PC-3 (cell line): ENCODE measurements at regions not wholly inside any gene's neighbourhood (a gene's known extent, or its start where the extent isn't known, plus 50 kb on each side); places are given as distances from the start of the nearest gene placed in this dataset.

Source experiments
- ATAC-seq: fragments of 200-7000 bp; cut with Tn5 transposase; 2 replicates; pipeline ENCODE4 v1.9.1; 2020; ENCODE audit warnings: mild to moderate bottlenecking, moderate library complexity
- BruUV-seq: library from RNA; stranded (reverse); fragments of 400-500 nt; replicated peaks from 2 replicates; lab custom pipeline; 2021; lab: Mats Ljungman, UMichigan
- CTCF ChIA-PET: fragments of 300-600 bp; sonication (Branson Sonifier 250); formaldehyde crosslinking; loops from one replicate; lab custom pipeline; 2022; ENCODE audit warnings: antibody characterized with exemption; lab: Charles Lee
- POLR2A ChIA-PET: fragments of 300-600 bp; sonication (Branson Sonifier 250); formaldehyde crosslinking; loops from one replicate; lab custom pipeline; 2022; ENCODE audit warnings: antibody characterized with exemption; ENCODE audit not compliant: unreplicated experiment; lab: Charles Lee
- DNase-seq: peaks from one replicate; pipeline ENCODE4 v3.0.0-alpha.2; 2015
- H2AFZ ChIP-seq: fragments of 300-600 bp; sonication (generic); 2 replicates; pipeline ENCODE4 v1.6.0; 2016; ENCODE audit warnings: antibody characterized with exemption, low read length
- H3F3A ChIP-seq: fragments of 300-600 bp; sonication (generic); one replicate; pipeline ENCODE4 v1.6.0; 2017; ENCODE audit warnings: antibody characterized with exemption, low read length, control low read depth, mild to moderate bottlenecking; ENCODE audit not compliant: unreplicated experiment
- H3K27ac ChIP-seq: fragments of 300-600 bp; sonication (generic); 2 replicates; pipeline ENCODE4 v1.5.1; 2016; ENCODE audit warnings: mild to moderate bottlenecking, low read length
- H3K27me3 ChIP-seq: fragments of 300-600 bp; sonication (generic); 2 replicates; pipeline ENCODE4 v1.6.1; 2016; ENCODE audit warnings: low read length, mixed read lengths
- H3K36me3 ChIP-seq: fragments of 300-600 bp; sonication (generic); 2 replicates; pipeline ENCODE4 v1.6.1; 2016; ENCODE audit warnings: low read depth, mixed run types, low read length, mixed read lengths
- H3K4me1 ChIP-seq: fragments of 300-600 bp; sonication (generic); 2 replicates; pipeline ENCODE4 v1.5.1; 2016; ENCODE audit warnings: low read length; ENCODE audit not compliant: insufficient read depth
- H3K4me2 ChIP-seq: fragments of 300-600 bp; sonication (generic); 2 replicates; pipeline ENCODE4 v1.6.0; 2016; ENCODE audit warnings: low read length
- H3K4me3 ChIP-seq: fragments of 300-600 bp; sonication (generic); 2 replicates; pipeline ENCODE4 v1.5.1; 2016; ENCODE audit warnings: mild to moderate bottlenecking, low read length, mixed read lengths
- H3K79me2 ChIP-seq: fragments of 300-600 bp; sonication (generic); 2 replicates; pipeline ENCODE4 v1.6.1; 2017; ENCODE audit warnings: low read length, mixed read lengths
- H3K9ac ChIP-seq: fragments of 300-600 bp; sonication (generic); 2 replicates; pipeline ENCODE4 v1.6.0; 2016; ENCODE audit warnings: mild to moderate bottlenecking, low read length
- H3K9me2 ChIP-seq: fragments of 300-600 bp; sonication (generic); replicated peaks from 2 replicates; pipeline ENCODE4 v1.6.1; 2016; ENCODE audit warnings: mixed run types, low read length, mixed read lengths
- H3K9me3 ChIP-seq: fragments of 300-600 bp; sonication (generic); 2 replicates; pipeline ENCODE4 v1.6.1; 2016; ENCODE audit warnings: low read length, mixed read lengths
- H4K20me1 ChIP-seq: fragments of 300-600 bp; sonication (generic); 2 replicates; pipeline ENCODE4 v1.6.1; 2016; ENCODE audit warnings: low read length, mixed read lengths
- EZH2 ChIP-seq: fragments of 300-600 bp; sonication (generic); IDR thresholded peaks from one replicate; pipeline ENCODE4 v1.6.1; 2017; ENCODE audit warnings: antibody characterized with exemption, mild to moderate bottlenecking, low read length; ENCODE audit not compliant: unreplicated experiment
- EZH2phosphoT487 ChIP-seq: fragments of 300-600 bp; sonication (generic); IDR thresholded peaks from 2 replicates; pipeline ENCODE4 v1.6.1; 2018; ENCODE audit warnings: mild to moderate bottlenecking, antibody characterized with exemption, low read length, borderline replicate concordance
- intact Hi-C: fragments of 100-400 bp; cut with micrococcal nuclease; formaldehyde crosslinking; loops from 2 replicates; pipeline ENCODE4 v1.9.0; 2023
- TF ChIP-seq, protein P1 (sequence below): fragments of 300-600 bp; sonication (generic); conservative IDR thresholded peaks from 2 replicates; pipeline ENCODE4 v1.5.1; 2017; ENCODE audit warnings: antibody characterized with exemption, low read depth, mild to moderate bottlenecking, low read length

GRCh38 chr7:86943447-86943846, 116.0 kb downstream of the ELAPOR2 start:
- TF ChIP-seq EZH2 (no peak), EZH2phosphoT487 (no peak)
- TF ChIP-seq, protein P1, sequence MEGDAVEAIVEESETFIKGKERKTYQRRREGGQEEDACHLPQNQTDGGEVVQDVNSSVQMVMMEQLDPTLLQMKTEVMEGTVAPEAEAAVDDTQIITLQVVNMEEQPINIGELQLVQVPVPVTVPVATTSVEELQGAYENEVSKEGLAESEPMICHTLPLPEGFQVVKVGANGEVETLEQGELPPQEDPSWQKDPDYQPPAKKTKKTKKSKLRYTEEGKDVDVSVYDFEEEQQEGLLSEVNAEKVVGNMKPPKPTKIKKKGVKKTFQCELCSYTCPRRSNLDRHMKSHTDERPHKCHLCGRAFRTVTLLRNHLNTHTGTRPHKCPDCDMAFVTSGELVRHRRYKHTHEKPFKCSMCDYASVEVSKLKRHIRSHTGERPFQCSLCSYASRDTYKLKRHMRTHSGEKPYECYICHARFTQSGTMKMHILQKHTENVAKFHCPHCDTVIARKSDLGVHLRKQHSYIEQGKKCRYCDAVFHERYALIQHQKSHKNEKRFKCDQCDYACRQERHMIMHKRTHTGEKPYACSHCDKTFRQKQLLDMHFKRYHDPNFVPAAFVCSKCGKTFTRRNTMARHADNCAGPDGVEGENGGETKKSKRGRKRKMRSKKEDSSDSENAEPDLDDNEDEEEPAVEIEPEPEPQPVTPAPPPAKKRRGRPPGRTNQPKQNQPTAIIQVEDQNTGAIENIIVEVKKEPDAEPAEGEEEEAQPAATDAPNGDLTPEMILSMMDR, result no peak
- H3K9me3 ChIP-seq, result no peaks in the 10 kb centered on the region
- no TSS peak for BruUV-seq
- intact Hi-C loops, result no loop called here
- no peaks in the 10 kb centered on the region for H3K9me2 ChIP-seq
- H3K4me1 ChIP-seq, result peaks cover 11% of the 10 kb centered on the region; the same call in 1 of the 2 replicates
- ChIA-PET CTCF (no interaction called here), POLR2A (no interaction called here)
- H3F3A ChIP-seq, result no peaks in the 10 kb centered on the region
- no peaks in the 10 kb centered on the region for H3K79me2 ChIP-seq
- no peak overlapping the region for H3K4me2 ChIP-seq
- H3K36me3 ChIP-seq, result no peaks in the 10 kb centered on the region
- H2AFZ ChIP-seq, result no peak overlapping the region
- H3K27me3 ChIP-seq, result no peaks in the 10 kb centered on the region
- no peak overlapping the region for H3K9ac ChIP-seq
- no peak for ATAC-seq
- no peak overlapping the region for H3K27ac ChIP-seq
- DNase-seq, result no peak
- H3K4me3 ChIP-seq, result no peak overlapping the region
- H4K20me1 ChIP-seq, result no peaks in the 10 kb centered on the region

GRCh38 chr7:86942995-86943394, 116.5 kb downstream of the ELAPOR2 start:
- Histone ChIP-seq H3K27me3 (no peaks in the 10 kb centered on the region), H3K4me1 (peaks cover 11% of the 10 kb centered on the region; the same call in 1 of the 2 replicates), H3K4me2 (no peak overlapping the region), H4K20me1 (no peaks in the 10 kb centered on the region), H3K4me3 (no peak overlapping the region), H2AFZ (no peak overlapping the region), H3K36me3 (no peaks in the 10 kb centered on the region), H3F3A (no peaks in the 10 kb centered on the region), H3K9me3 (no peaks in the 10 kb centered on the region), H3K9ac (no peak overlapping the region), H3K79me2 (no peaks in the 10 kb centered on the region), H3K9me2 (no peaks in the 10 kb centered on the region), H3K27ac (no peak overlapping the region)
- intact Hi-C loops, result no loop called here
- POLR2A ChIA-PET, result interaction anchor here (0.6 kb wide), 1 partner anchor 58 kb away, joined by 3 read pairs; no protein-coding TSS in a partner anchor
- ATAC-seq (no peak), DNase-seq (no peak)
- TF ChIP-seq EZH2phosphoT487, result no peak
- no peak for TF ChIP-seq EZH2
- TF ChIP-seq, protein P1, result no peak
- BruUV-seq, result no TSS peak
- CTCF ChIA-PET, result no interaction called here

DNA sequence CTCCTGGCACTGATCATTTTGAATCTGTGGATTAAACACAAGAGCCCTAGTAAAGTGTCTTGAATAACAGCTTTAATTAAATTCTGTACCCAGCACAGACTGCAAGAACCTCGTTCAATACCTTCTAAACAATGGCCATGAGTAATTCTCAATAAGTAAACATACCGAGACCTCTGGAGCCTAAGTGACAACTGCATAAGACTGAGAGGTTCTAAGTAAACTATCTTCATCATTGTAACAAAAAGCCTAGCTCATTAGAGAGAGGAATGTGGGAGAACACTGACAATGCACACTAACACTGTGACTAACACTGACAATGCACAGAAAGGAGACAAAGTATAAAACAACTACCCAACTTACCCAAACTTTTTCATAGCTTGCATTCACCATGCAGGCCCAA, 117.4 kb downstream of the ELAPOR2 start:
- Histone ChIP-seq H2AFZ (no peak overlapping the region), H3K4me2 (no peak overlapping the region), H3K27ac (no peak overlapping the region), H3K36me3 (no peaks in the 10 kb centered on the region), H3K9ac (no peak overlapping the region), H3K4me3 (no peak overlapping the region), H3K4me1 (peaks cover 11% of the 10 kb centered on the region; the same call in 1 of the 2 replicates), H3K9me2 (no peaks in the 10 kb centered on the region), H3F3A (no peaks in the 10 kb centered on the region), H4K20me1 (no peaks in the 10 kb centered on the region), H3K9me3 (no peaks in the 10 kb centered on the region), H3K79me2 (no peaks in the 10 kb centered on the region), H3K27me3 (no peaks in the 10 kb centered on the region)
- intact Hi-C loops, result no loop called here
- TF ChIP-seq, protein P1, result no peak
- TF ChIP-seq EZH2phosphoT487, result no peak
- no peak for TF ChIP-seq EZH2
- CTCF ChIA-PET, result interaction anchor here (0.6 kb wide), 1 partner anchor 27 kb away, joined by 4 read pairs; no protein-coding TSS in a partner anchor
- POLR2A ChIA-PET, result interaction anchor here (0.6 kb wide), 1 partner anchor 57 kb away, joined by 3 read pairs; no protein-coding TSS in a partner anchor
- BruUV-seq, result no TSS peak
- DNase-seq (peak; percentile 55), ATAC-seq (peak; percentile 86)
